Sigmoid colon (tissue), 6 donors: ENCODE measurements at regions not wholly inside any gene's neighbourhood (a gene's known extent, or its start where the extent isn't known, plus 50 kb on each side); places are given as distances from the start of the nearest gene placed in this dataset.

Source experiments
- DNase-seq: peaks from one replicate; pipeline ENCODE4 v3.0.0-alpha.2; 2019
- H3K27ac ChIP-seq, 4 donors: fragments of 200-600 bp; sonication (generic); one replicate each; pipeline ENCODE4 v1.5.1; 2016 to 2019; ENCODE audit warnings: mild to moderate bottlenecking in 1 of 4
- H3K27me3 ChIP-seq, 3 donors: fragments of 200-600 bp; sonication (generic); one replicate each; pipeline ENCODE4 v1.5.1; 2019; ENCODE audit warnings: mild to moderate bottlenecking in 1 of 3
- H3K36me3 ChIP-seq, 4 donors: fragments of 200-600 bp; sonication (generic); one replicate each; pipeline ENCODE4 v1.5.1; 2016 to 2019
- H3K4me1 ChIP-seq, 4 donors: fragments of 200-600 bp; sonication (generic); one replicate each; pipeline ENCODE4 v1.5.1; 2017 to 2019
- H3K4me3 ChIP-seq, 4 donors: fragments of 200-600 bp; sonication (generic); one replicate each; pipeline ENCODE4 v1.5.1; 2017 to 2019; ENCODE audit warnings: mild to moderate bottlenecking in 2 of 4, moderate library complexity in 1 of 4
- H3K9me3 ChIP-seq, 4 donors: fragments of 200-600 bp in 3 of 4; sonication (generic) in 3 of 4; one replicate each; pipeline versions ENCODE4 v1.5.1 to v1.6.1; 2013 to 2019
- CTCF ChIP-seq, 4 experiments: fragments of 450-650 bp in 3 of 4; fragments of 200-600 bp in 1 of 4; IDR thresholded peaks; one replicate each; pipeline ENCODE4 v1.5.1; 2016 to 2019; ENCODE audit warnings: antibody characterized with exemption in 4 of 4, mild to moderate bottlenecking in 3 of 4, moderate library complexity in 2 of 4
- EP300 ChIP-seq, 4 donors: sonication (generic); formaldehyde crosslinking; IDR thresholded peaks; one replicate each; pipeline ENCODE4 v1.6.1; 2017; ENCODE audit warnings: antibody characterized with exemption in 4 of 4
- POLR2A ChIP-seq, 2 donors: fragments of 450-650 bp; IDR thresholded peaks; one replicate each; pipeline ENCODE4 v1.6.1; 2016; ENCODE audit warnings: antibody characterized with exemption in 2 of 2, mild to moderate bottlenecking in 2 of 2, moderate library complexity in 2 of 2
- POLR2AphosphoS5 ChIP-seq, 4 donors: sonication (generic); formaldehyde crosslinking; IDR thresholded peaks; one replicate each; pipeline ENCODE4 v1.6.1; 2017; ENCODE audit warnings: antibody characterized with exemption in 4 of 4
- WGBS, 2 donors: extraction: QIAGEN DNeasy Blood & Tissue Kit; methylation state at CpG; one replicate each; pipeline ENCODE4 v1.1.7; 2013; 5-methylcytosine and 5-hydroxymethylcytosine counted together
- intact Hi-C: fragments of 100-400 bp; cut with DNase I; formaldehyde crosslinking; loops from one replicate; pipeline ENCODE4 v1.15.1; 2023
- donor health status: healthy with polysubstance abuse.
- donor health status: healthy.

GRCh38 chrX:34768290-34768689 lies 111.2 kb upstream of the TMEM47 start:
- Histone ChIP-seq H3K27ac (no peak overlapping the region), H3K9me3 (no peaks in the 10 kb centered on the region), H3K27me3 (no peaks in the 10 kb centered on the region), H3K36me3 (no peaks in the 10 kb centered on the region), H3K4me1 (no peaks in the 10 kb centered on the region), H3K4me3 (no peak overlapping the region)
- 99 to 100% methylated on average over 2 of the region's 2 CpGs for WGBS, 2 donors
- no peak for DNase-seq
- no peak for TF ChIP-seq EP300 (IDR thresholded peaks at IDR 0.05)
- no peak for TF ChIP-seq POLR2A (IDR thresholded peaks at IDR 0.05)
- TF ChIP-seq CTCF (IDR thresholded peaks at IDR 0.05), result no peak
- no peak for TF ChIP-seq POLR2AphosphoS5 (IDR thresholded peaks at IDR 0.05)
- intact Hi-C loops, result no loop called here

- intact Hi-C loops, result no loop called here
- no peak overlapping the region for H3K27ac ChIP-seq
- H3K4me3 ChIP-seq, result no peak overlapping the region
- H3K27me3 ChIP-seq, result no peaks in the 10 kb centered on the region
- H3K9me3 ChIP-seq, result no peaks in the 10 kb centered on the region
- no peaks in the 10 kb centered on the region for H3K4me1 ChIP-seq
- no peak for DNase-seq
- WGBS, 2 donors, result 95 to 96% methylated on average over 1 of the region's 1 CpG
- TF ChIP-seq EP300 (IDR thresholded peaks at IDR 0.05), result no peak
- H3K36me3 ChIP-seq, result no peaks in the 10 kb centered on the region
Observed at GRCh38 chrX:34770511-34770910, 113.4 kb upstream of the TMEM47 start.

GRCh38 chrX:34778916-34779315 lies 121.8 kb upstream of the TMEM47 start:
- no peaks in the 10 kb centered on the region for H3K4me1 ChIP-seq
- no peak overlapping the region for H3K4me3 ChIP-seq
- intact Hi-C loops, result no loop called here
- TF ChIP-seq EP300 (IDR thresholded peaks at IDR 0.05) (no peak), POLR2A (IDR thresholded peaks at IDR 0.05) (no peak), POLR2AphosphoS5 (IDR thresholded peaks at IDR 0.05) (no peak)
- DNase-seq, result no peak
- no peaks in the 10 kb centered on the region for H3K9me3 ChIP-seq
- no peak overlapping the region for H3K27ac ChIP-seq
- H3K27me3 ChIP-seq, result no peaks in the 10 kb centered on the region
- no peaks in the 10 kb centered on the region for H3K36me3 ChIP-seq
- 86 to 89% methylated on average over 2 of the region's 2 CpGs for WGBS, 2 donors

- Histone ChIP-seq H3K27me3 (no peaks in the 10 kb centered on the region), H3K4me3 (no peak overlapping the region), H3K27ac (no peak overlapping the region), H3K4me1 (no peaks in the 10 kb centered on the region), H3K36me3 (no peaks in the 10 kb centered on the region), H3K9me3 (no peaks in the 10 kb centered on the region)
- no peak for DNase-seq
- intact Hi-C loops, result no loop called here
- TF ChIP-seq POLR2AphosphoS5 (IDR thresholded peaks at IDR 0.05) (no peak), POLR2A (IDR thresholded peaks at IDR 0.05) (no peak), CTCF (IDR thresholded peaks at IDR 0.05) (no peak), EP300 (IDR thresholded peaks at IDR 0.05) (no peak)
- 84 to 88% methylated on average over 1 of the region's 1 CpG for WGBS, 2 donors
Observed at GRCh38 chrX:34790026-34790425, 132.9 kb upstream of the TMEM47 start.

GRCh38 chrX:34805951-34806350 lies 136.6 kb upstream of the FAM47B start:
- no peak for DNase-seq
- 56 to 64% methylated on average over 3 of the region's 3 CpGs for WGBS, 2 donors
- Histone ChIP-seq H3K4me3 (no peak overlapping the region), H3K27me3 (no peaks in the 10 kb centered on the region), H3K36me3 (no peaks in the 10 kb centered on the region), H3K4me1 (no peaks in the 10 kb centered on the region), H3K27ac (no peak overlapping the region), H3K9me3 (no peaks in the 10 kb centered on the region)
- TF ChIP-seq EP300 (IDR thresholded peaks at IDR 0.05) (no peak), POLR2AphosphoS5 (IDR thresholded peaks at IDR 0.05) (no peak), CTCF (IDR thresholded peaks at IDR 0.05) (no peak), POLR2A (IDR thresholded peaks at IDR 0.05) (no peak)
- intact Hi-C loops, result no loop called here

- H3K27me3 ChIP-seq, result no peaks in the 10 kb centered on the region
- 70% methylated on average over 5 of the region's 5 CpGs for WGBS, 2 donors
- no peaks in the 10 kb centered on the region for H3K4me1 ChIP-seq
- no peaks in the 10 kb centered on the region for H3K36me3 ChIP-seq
- no peak overlapping the region for H3K4me3 ChIP-seq
- TF ChIP-seq POLR2AphosphoS5 (IDR thresholded peaks at IDR 0.05) (no peak), EP300 (IDR thresholded peaks at IDR 0.05) (no peak), POLR2A (IDR thresholded peaks at IDR 0.05) (no peak), CTCF (IDR thresholded peaks at IDR 0.05) (no peak)
- DNase-seq, result no peak
- intact Hi-C loops, result no loop called here
- no peaks in the 10 kb centered on the region for H3K9me3 ChIP-seq
- H3K27ac ChIP-seq, result no peak overlapping the region
Observed at GRCh38 chrX:34809096-34809495, 133.5 kb upstream of the FAM47B start.
